Hematopoietic multipotent progenitor cell treated with erythropoietin and hydrocortisone succinate and interleukin-3 and kit ligand, for 15 days (in vitro differentiated cells): ENCODE measurements at regions not wholly inside any gene's neighbourhood (a gene's known extent, or its start where the extent isn't known, plus 50 kb on each side); places are given as distances from the start of the nearest gene placed in this dataset.
"Not testable (repeated sequence)": the region's sequence is repeated elsewhere in the genome, so short reads cannot be mapped to it uniquely, and the experiment has no call there.

Source experiments
- DNase-seq: peaks from one replicate; pipeline ENCODE4 v3.0.0-alpha.2; 2015; ENCODE audit warnings: low spot score

- no peak for DNase-seq
These were observed 187.3 kb downstream of the CAND1 start for GRCh38 chr12:67456431-67456901.

GRCh38 chr12:67457136-67457535, 188.0 kb downstream of the CAND1 start:
- DNase-seq: no peak

- no peak for DNase-seq
These were observed 188.9 kb downstream of the CAND1 start for GRCh38 chr12:67457778-67458665.

DNA sequence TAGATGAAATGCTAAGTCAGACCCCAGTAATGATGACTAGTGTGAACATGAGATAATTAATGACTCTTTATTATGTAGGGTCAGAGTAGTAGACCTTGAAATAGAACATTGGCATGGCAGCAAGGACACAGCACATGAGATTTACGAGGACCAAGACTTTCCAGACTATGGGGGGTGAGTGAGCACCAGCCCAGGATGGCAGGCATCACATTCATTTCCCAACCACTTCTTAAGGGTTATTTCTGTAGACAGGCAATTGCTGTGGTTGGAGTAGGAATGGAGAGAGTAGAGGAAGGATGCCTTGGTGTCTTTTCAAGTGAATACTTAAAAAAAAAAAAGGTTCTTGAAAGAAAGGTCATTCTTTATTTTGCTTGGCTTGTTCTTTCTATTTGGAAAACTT, 189.4 kb upstream of the DYRK2 start:
- no peak for DNase-seq

- no peak for DNase-seq
These were observed 189.0 kb upstream of the DYRK2 start for GRCh38 chr12:67459578-67459977.

DNA sequence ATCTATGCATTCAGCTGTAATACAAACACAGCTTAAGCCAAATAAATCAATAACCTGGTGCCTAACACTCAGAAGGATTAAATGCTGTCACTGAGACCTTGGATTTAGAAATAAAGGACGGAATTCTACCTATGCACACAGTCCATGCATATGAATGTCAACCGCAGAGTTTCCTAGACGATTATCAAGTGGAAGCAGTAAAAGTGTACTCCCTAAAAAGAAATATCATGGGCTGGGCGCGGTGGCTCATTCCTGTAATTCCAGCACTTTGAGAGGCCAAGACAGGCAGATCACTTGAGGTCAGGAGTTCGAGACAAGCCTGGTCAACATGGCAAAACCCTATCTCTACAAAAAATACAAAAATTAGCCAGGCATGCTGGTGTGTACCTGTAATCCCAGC, 188.2 kb upstream of the DYRK2 start:
- no peak for DNase-seq

- DNase-seq: no peak
These were observed 179.8 kb upstream of the DYRK2 start for GRCh38 chr12:67468549-67469245.

GRCh38 chr12:67469666-67470065, 178.9 kb upstream of the DYRK2 start:
- no peak for DNase-seq

GRCh38 chr12:67471810-67472209, 176.7 kb upstream of the DYRK2 start:
- no peak for DNase-seq

- no peak for DNase-seq
These were observed 176.0 kb upstream of the DYRK2 start for GRCh38 chr12:67472539-67472938.

DNA sequence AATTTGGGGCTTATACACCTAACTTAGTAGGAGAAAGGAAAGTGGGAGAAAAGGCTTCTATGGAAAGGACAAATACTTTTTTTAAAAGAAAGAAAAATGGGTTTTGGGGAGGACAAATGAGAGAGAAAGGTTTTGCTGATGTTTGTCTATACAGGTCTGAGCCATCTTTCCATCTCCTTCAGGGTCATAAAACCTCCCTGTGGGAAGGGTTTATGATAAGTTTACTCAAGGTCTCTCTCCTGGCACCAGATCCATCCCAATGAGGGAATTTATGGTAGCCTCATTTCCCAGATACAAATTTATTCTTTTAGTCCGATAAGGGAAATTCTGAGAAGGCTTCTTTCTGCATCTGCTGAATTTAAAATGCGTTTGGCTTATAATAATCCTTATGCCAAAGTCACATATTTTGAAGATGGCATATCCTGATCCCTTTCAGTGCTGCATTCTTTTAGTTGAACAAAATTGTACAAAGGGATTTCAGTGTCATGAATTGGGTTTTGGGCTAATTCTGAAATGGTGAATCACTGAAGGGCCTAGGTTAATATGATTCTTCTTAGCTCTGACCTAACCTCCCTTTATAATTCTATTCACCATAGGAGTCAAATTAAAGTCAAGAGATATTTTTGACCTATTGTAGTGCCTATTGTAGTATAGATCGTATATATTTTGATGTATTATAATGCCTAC, 173.5 kb upstream of the DYRK2 start:
- no peak for DNase-seq

DNA sequence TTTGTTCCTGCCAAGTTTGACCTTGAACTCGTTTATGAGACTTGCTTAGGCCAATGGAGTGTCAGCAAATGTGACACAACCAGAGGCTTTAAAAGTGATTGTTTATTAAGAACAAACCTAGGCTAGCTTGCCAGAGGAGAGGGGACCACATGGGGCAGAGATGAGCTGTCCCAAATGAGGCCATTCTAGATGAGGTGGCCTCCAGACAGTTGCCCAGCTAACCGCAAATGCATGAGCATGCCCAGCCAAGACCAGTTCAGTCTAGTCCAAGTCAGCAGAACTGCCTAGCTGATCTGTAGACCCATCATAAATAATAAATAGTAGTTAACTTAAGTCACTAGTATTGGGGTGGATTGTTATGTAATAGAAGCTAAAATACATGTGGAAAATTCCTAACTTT, 172.8 kb upstream of the DYRK2 start:
- DNase-seq: no peak

- DNase-seq: no peak
These were observed 170.8 kb upstream of the DYRK2 start for GRCh38 chr12:67477681-67478265.

- no peak for DNase-seq
These were observed 165.5 kb upstream of the DYRK2 start for GRCh38 chr12:67482751-67483661.

- no peak for DNase-seq
These were observed 164.5 kb upstream of the DYRK2 start for GRCh38 chr12:67483871-67484554.

DNA sequence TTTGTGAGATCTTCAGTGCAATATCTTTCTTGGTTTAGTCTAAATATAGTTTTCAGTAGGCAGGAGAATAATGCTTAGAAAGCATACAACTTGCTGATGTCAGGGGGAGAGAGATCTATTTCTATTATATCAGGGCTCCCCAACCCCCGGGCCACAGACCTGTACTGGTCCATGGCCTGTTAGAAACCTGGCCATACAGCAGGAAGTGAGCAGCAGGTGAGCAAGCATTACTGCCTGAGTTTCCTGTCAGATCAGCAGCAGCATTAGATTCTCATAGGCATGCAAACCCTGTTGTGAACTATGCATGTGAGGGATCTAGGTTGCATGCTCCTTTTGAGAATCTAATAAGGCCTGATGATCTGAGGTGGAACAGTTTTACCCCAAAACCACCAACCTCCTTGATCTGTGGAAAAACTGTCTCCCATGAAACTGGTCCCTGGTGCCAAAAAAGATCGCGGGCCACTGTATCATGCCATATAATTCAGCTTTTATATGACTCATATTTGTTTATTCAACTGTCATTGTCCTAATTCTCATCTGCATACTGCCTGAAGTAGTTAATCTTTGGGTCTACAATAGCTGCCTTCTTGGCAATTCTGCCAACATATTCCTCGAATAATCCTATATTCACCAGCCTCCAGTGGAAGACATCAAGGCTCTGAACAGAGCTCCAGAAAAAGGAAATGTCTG, 163.6 kb upstream of the DYRK2 start:
- no peak for DNase-seq

- DNase-seq: no peak
These were observed 161.9 kb upstream of the DYRK2 start for GRCh38 chr12:67486671-67487070.

- not testable (repeated sequence) for DNase-seq
These were observed 160.2 kb upstream of the DYRK2 start for GRCh38 chr12:67488349-67488748.

GRCh38 chr12:67489007-67489406, 159.5 kb upstream of the DYRK2 start:
- no peak for DNase-seq

GRCh38 chr12:67496581-67496980, 152.0 kb upstream of the DYRK2 start:
- DNase-seq: no peak
